ENCODE measurements at regions not wholly inside any gene's neighbourhood (a gene's known extent, or its start where the extent isn't known, plus 50 kb on each side); places are given as distances from the start of the nearest gene placed in this dataset.

GRCh38 chr20:40771848-40772511 is 82.9 kb upstream of the MAFB start:
- no peak for ATAC-seq (ENCODE audit: insufficient read depth, low FRiP score)
- no peak overlapping the region for H3K4me3 ChIP-seq
- H3K4me1 ChIP-seq (ENCODE audit: control insufficient read depth in 5 of 5, insufficient read depth in 5 of 5, low read length in 5 of 5) = peaks cover 0 to 17% (median 0%) of the 10 kb centered on the region in 5 donors
- no peaks in the 10 kb centered on the region for H3K9me3 ChIP-seq (ENCODE audit: control insufficient read depth in 4 of 4, insufficient read depth in 3 of 4, low read length in 3 of 4)
- DNase-seq = no peak
- WGBS, 2 donors = 74 to 85% methylated on average over 7 of the region's 7 CpGs
- no peak for TF ChIP-seq CTCF (IDR thresholded peaks at IDR 0.05; ENCODE audit: control extremely low read depth, extremely low read depth)
- no peak overlapping the region for H3K27ac ChIP-seq (ENCODE audit: low read depth in 1 of 2, low read length in 1 of 2)
- no peaks in the 10 kb centered on the region for H3K27me3 ChIP-seq (ENCODE audit: control insufficient read depth in 3 of 3, insufficient read depth in 3 of 3, low read length in 2 of 3)
- no peaks in the 10 kb centered on the region for H3K36me3 ChIP-seq (ENCODE audit: control insufficient read depth in 4 of 4, insufficient read depth in 4 of 4, low read length in 4 of 4)
- no peak overlapping the region for H3K9ac ChIP-seq (ENCODE audit: insufficient read depth in 1 of 2, low read length in 2 of 2)

DNA sequence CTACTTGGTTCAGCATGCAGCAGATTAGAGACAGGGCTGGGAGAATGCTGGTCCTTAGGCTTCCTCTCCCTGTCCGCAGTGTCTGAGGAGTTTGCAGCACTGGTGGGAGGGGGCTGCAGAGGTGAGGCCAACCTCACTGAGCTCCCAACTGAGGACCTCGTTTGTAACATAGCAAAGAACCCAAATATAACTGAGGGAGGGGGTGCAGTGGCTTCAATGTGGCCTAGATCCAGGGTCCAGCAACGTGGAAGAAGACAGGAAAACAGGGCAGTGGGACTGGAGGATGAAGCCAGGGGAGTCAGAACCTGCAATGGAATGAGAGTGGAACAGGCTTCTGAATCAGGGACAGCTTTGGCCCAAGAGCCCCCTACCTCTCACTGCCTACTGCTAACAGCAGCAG is 84.3 kb upstream of the MAFB start:
- H3K4me1 ChIP-seq (ENCODE audit: control insufficient read depth in 5 of 5, insufficient read depth in 5 of 5, low read length in 5 of 5) = peaks cover 0 to 17% (median 0%) of the 10 kb centered on the region in 5 donors
- H3K9me3 ChIP-seq (ENCODE audit: control insufficient read depth in 4 of 4, insufficient read depth in 3 of 4, low read length in 3 of 4) = no peaks in the 10 kb centered on the region
- no peak for TF ChIP-seq CTCF (IDR thresholded peaks at IDR 0.05; ENCODE audit: control extremely low read depth, extremely low read depth)
- H3K9ac ChIP-seq (ENCODE audit: insufficient read depth in 1 of 2, low read length in 2 of 2) = no peak overlapping the region
- H3K36me3 ChIP-seq (ENCODE audit: control insufficient read depth in 4 of 4, insufficient read depth in 4 of 4, low read length in 4 of 4) = no peaks in the 10 kb centered on the region
- ATAC-seq (ENCODE audit: insufficient read depth, low FRiP score) = no peak
- DNase-seq = no peak
- H3K4me3 ChIP-seq = no peak overlapping the region
- no peaks in the 10 kb centered on the region for H3K27me3 ChIP-seq (ENCODE audit: control insufficient read depth in 3 of 3, insufficient read depth in 3 of 3, low read length in 2 of 3)
- H3K27ac ChIP-seq (ENCODE audit: low read depth in 1 of 2, low read length in 1 of 2) = no peak overlapping the region
- WGBS, 2 donors = 57 to 89% methylated on average over 3 of the region's 3 CpGs

DNA sequence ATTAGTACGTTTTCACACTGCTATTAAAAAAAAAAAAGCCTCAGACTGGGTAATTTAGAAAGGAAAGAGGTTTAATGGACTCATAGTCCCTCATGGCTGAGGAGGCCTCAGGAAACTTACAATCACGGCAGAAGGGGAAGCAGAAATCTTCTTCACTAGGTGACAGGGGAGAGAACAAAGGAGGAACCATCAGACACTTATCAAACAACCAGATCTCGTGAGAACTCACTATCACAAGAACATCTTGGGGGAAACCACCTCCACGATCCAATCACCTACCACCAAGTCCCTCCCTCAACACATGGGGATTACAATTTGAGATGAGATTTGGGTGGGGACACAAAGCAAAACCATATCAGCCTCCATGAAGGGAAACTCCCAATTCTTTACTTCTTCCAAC is 85.2 kb upstream of the MAFB start:
- no peak overlapping the region for H3K9ac ChIP-seq (ENCODE audit: insufficient read depth in 1 of 2, low read length in 2 of 2)
- no peak for ATAC-seq (ENCODE audit: insufficient read depth, low FRiP score)
- no peak for TF ChIP-seq CTCF (IDR thresholded peaks at IDR 0.05; ENCODE audit: control extremely low read depth, extremely low read depth)
- WGBS, 2 donors = 46 to 59% methylated on average over 4 of the region's 4 CpGs
- DNase-seq = no peak
- H3K27ac ChIP-seq (ENCODE audit: low read depth in 1 of 2, low read length in 1 of 2) = no peak overlapping the region
- H3K4me1 ChIP-seq (ENCODE audit: control insufficient read depth in 5 of 5, insufficient read depth in 5 of 5, low read length in 5 of 5) = peaks cover 0 to 17% (median 0%) of the 10 kb centered on the region in 5 donors
- peaks cover 0 to 4% (median 0%) of the 10 kb centered on the region in 3 donors for H3K27me3 ChIP-seq (ENCODE audit: control insufficient read depth in 3 of 3, insufficient read depth in 3 of 3, low read length in 2 of 3)
- H3K9me3 ChIP-seq (ENCODE audit: control insufficient read depth in 4 of 4, insufficient read depth in 3 of 4, low read length in 3 of 4) = no peaks in the 10 kb centered on the region
- H3K36me3 ChIP-seq (ENCODE audit: control insufficient read depth in 4 of 4, insufficient read depth in 4 of 4, low read length in 4 of 4) = no peaks in the 10 kb centered on the region
- no peak overlapping the region for H3K4me3 ChIP-seq
